K562 (cell line): ENCODE measurements at regions not wholly inside any gene's neighbourhood (a gene's known extent, or its start where the extent isn't known, plus 50 kb on each side); places are given as distances from the start of the nearest gene placed in this dataset.

Source experiments
- ATAC-seq: fragments of 200-7000 bp; cut with Tn5 transposase; 3 replicates; pipeline ENCODE4 v1.9.1; 2020; ENCODE audit warnings: moderate library complexity
- BruUV-seq: library from RNA; stranded (reverse); fragments of 400-500 nt; replicated peaks from 2 replicates; lab custom pipeline; 2021; lab: Mats Ljungman, UMichigan
- CTCF ChIA-PET: fragments of 300-600 bp; formaldehyde crosslinking; extraction: SDS; loops from one replicate; lab custom pipeline; 2021; ENCODE audit warnings: low intra/inter-chr PET ratio; lab: Yijun Ruan, JAX
- POLR2A ChIA-PET: fragments of 300-600, 350-650 bp; sonication (Branson Sonifier 250); formaldehyde crosslinking; extraction: SDS; loops from one replicate; lab custom pipeline; 2021; ENCODE audit warnings: antibody characterized with exemption, inconsistent platforms; lab: Yijun Ruan, JAX
- DNase-seq, 4 experiments: peaks; one replicate each; pipeline versions ENCODE4 v3.0.0 to v3.0.0-alpha.2; 2011 to 2018; ENCODE audit warnings: low spot score in 3 of 4, mixed read lengths in 3 of 4; ENCODE audit errors: extremely low read depth in 1 of 4
- FAIRE-seq: peaks from 2 replicates; lab custom pipeline; 2011; peaks lifted over from hg19 to GRCh38; lab: Jason Lieb, UNC
- H2AFZ ChIP-seq: 2 replicates; pipeline ENCODE4 v1.6.0; 2011; ENCODE audit warnings: low read depth, low read length, control low read depth, inconsistent platforms
- H3K27ac ChIP-seq: fragments of 200-600 bp; 3 replicates; pipeline ENCODE4 v1.8.0; 2011; ENCODE audit warnings: low read depth, mild to moderate bottlenecking, control low read depth, inconsistent platforms, low read length, moderate library complexity, mixed read lengths; ENCODE audit errors: extremely low read depth
- H3K27me3 ChIP-seq, 2 experiments: fragments of 300-600 bp in 1 of 2; 2 replicates in 1 of 2; 3 replicates in 1 of 2; pipeline versions ENCODE4 v1.6.0 to v1.8.0; 2011; ENCODE audit warnings: inconsistent platforms in 2 of 2, low read length in 2 of 2, mild to moderate bottlenecking in 1 of 2, mixed read lengths in 1 of 2, moderate library complexity in 1 of 2; ENCODE audit not compliant: control insufficient read depth in 2 of 2, insufficient read depth in 2 of 2
- H3K36me3 ChIP-seq: fragments of 300-600 bp; 3 replicates; pipeline ENCODE4 v1.8.0; 2011; ENCODE audit warnings: mild to moderate bottlenecking, low read length, inconsistent platforms; ENCODE audit not compliant: control insufficient read depth, insufficient read depth
- H3K4me1 ChIP-seq, 2 experiments: fragments of 200-600 bp in 1 of 2; replicated peaks in 1 of 2; 2 replicates in 1 of 2; 3 replicates in 1 of 2; pipeline versions ENCODE4 v1.5.1 to v1.8.0; 2011; ENCODE audit warnings: inconsistent platforms in 2 of 2, low read length in 2 of 2, mild to moderate bottlenecking in 1 of 2, mixed read lengths in 1 of 2, moderate library complexity in 1 of 2; ENCODE audit not compliant: control insufficient read depth in 2 of 2, insufficient read depth in 2 of 2
- H3K4me2 ChIP-seq: 2 replicates; pipeline ENCODE4 v1.6.1; 2011; ENCODE audit warnings: low read length, control low read depth, inconsistent platforms, mixed read lengths; ENCODE audit not compliant: insufficient read depth
- H3K4me3 ChIP-seq: fragments of 200-600 bp; sonication (generic), shearing (Covaris generic); 2 replicates; pipeline ENCODE4 v1.5.1; 2016; ENCODE audit warnings: control low read depth, inconsistent platforms
- H3K79me2 ChIP-seq: fragments of 200-600 bp; 3 replicates; pipeline ENCODE4 v1.8.0; 2011; ENCODE audit warnings: low read length, inconsistent platforms; ENCODE audit not compliant: control insufficient read depth, insufficient read depth
- H3K9ac ChIP-seq, 2 experiments: 2 replicates each; pipeline versions ENCODE4 v1.6.0 to v1.6.1; 2011; ENCODE audit warnings: low read depth in 2 of 2, low read length in 2 of 2, control low read depth in 1 of 2, inconsistent platforms in 1 of 2, mild to moderate bottlenecking in 1 of 2, mixed read lengths in 1 of 2; ENCODE audit not compliant: insufficient read depth in 1 of 2
- H3K9me1 ChIP-seq: one replicate; pipeline ENCODE4 v1.6.0; 2011; ENCODE audit warnings: inconsistent platforms, mild to moderate bottlenecking, low read length, moderate library complexity; ENCODE audit not compliant: control insufficient read depth, insufficient read depth
- H3K9me3 ChIP-seq: replicated peaks from 2 replicates; pipeline ENCODE4 v1.5.1; 2011; ENCODE audit warnings: low read depth, low read length, inconsistent platforms; ENCODE audit not compliant: control insufficient read depth, insufficient read depth
- H4K20me1 ChIP-seq: replicated peaks from 2 replicates; pipeline ENCODE4 v1.6.1; 2011; ENCODE audit warnings: low read length, inconsistent platforms, mixed read lengths; ENCODE audit not compliant: control insufficient read depth, insufficient read depth
- GABPA ChIP-seq: fragments of 200-800 bp; sonication (Bioruptor generic); conservative IDR thresholded peaks from 2 replicates; pipeline ENCODE4 v1.6.1; 2016; ENCODE audit warnings: low read depth, missing genetic modification characterization, missing compliant biosample characterization
- HNRNPK ChIP-seq: fragments of 200-400 bp; formaldehyde crosslinking; IDR thresholded peaks from one replicate; pipeline ENCODE4 v1.6.1; 2018; ENCODE audit warnings: mild to moderate bottlenecking, low read depth, low read length; ENCODE audit not compliant: poor library complexity, severe bottlenecking
- ILK ChIP-seq: fragments of 450-650 bp; IDR thresholded peaks from 2 replicates; pipeline ENCODE4 v1.6.1; 2016; ENCODE audit warnings: missing genetic modification characterization, low read depth, mild to moderate bottlenecking, missing compliant biosample characterization, moderate library complexity, borderline replicate concordance
- NCOA1 ChIP-seq: fragments of 450-650 bp; IDR thresholded peaks from 2 replicates; pipeline ENCODE4 v1.6.1; 2016; ENCODE audit warnings: low read depth
- ZNF134 ChIP-seq: fragments of 250-450 bp; sonication (Bioruptor Pico); conservative IDR thresholded peaks from 2 replicates; pipeline ENCODE4 v1.4.0; 2020
- WGBS: fragments of 100-300 bp; shearing (Covaris generic); methylation state at CpG from one replicate; pipeline ENCODE4 v1.1.6; 2016; ENCODE audit warnings: low coverage, mixed read lengths; ENCODE audit not compliant: insufficient coverage; ENCODE audit errors: missing lambda C conversion rate; 5-methylcytosine and 5-hydroxymethylcytosine counted together
- in situ Hi-C: fragments of 300-500 bp; cut with MboI; formaldehyde crosslinking; loops from 4 replicates; pipeline ENCODE4 v1.15.0; 2018; ENCODE audit warnings: inconsistent platforms, mixed read lengths
- intact Hi-C: fragments of 100-400 bp; cut with micrococcal nuclease; formaldehyde crosslinking; loops from 2 replicates; pipeline ENCODE4 v1.14.2; 2022
- TF ChIP-seq, protein P1 (sequence below): IDR thresholded peaks from 2 replicates; pipeline ENCODE4 v1.6.1; 2011; ENCODE audit not compliant: insufficient read length; ENCODE audit errors: extremely low read depth

DNA sequence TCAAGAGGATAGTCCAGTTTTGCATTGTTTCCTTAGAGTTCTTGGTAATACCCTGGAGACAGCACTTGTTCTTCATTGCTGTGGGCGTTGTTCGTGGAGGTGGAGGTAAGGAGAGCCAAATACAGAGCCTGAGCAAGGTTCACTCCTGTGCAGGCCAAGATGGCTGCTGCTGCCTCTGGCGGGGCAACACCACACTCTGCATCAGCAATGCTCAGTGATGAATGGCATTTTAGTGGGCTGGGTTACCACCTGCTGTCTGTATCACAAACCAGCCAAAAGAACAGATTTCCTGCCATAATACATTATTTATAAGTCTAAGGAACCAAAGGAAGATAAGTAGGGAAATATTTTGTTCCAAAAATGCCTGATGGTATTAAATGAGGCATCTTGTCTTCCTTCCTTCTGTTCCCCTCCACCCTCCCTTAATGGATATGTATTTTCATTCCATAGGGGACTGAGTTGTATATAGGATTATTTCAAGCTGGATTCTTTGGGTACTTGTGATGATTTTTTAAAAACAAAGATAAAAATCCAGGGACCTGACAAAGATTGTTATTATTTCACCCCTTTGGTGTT is 61.6 kb upstream of the LIMCH1 start:
- H3K4me2 ChIP-seq: no peak overlapping the region
- FAIRE-seq: no peak
- 0% methylated on average over 3 of the region's 3 CpGs for WGBS

More for the DNA sequence above, 61.6 kb upstream of the LIMCH1 start:
- ATAC-seq: no peak
- Histone ChIP-seq H3K27me3 (no peaks in the 10 kb centered on the region), H3K36me3 (no peaks in the 10 kb centered on the region), H3K79me2 (no peaks in the 10 kb centered on the region), H3K4me1 (no peaks in the 10 kb centered on the region), H3K9me3 (no peaks in the 10 kb centered on the region), H3K9me1 (no peaks in the 10 kb centered on the region), H3K4me3 (no peak overlapping the region), H3K27ac (no peak overlapping the region), H3K9ac (no peak overlapping the region), H2AFZ (no peak overlapping the region), H4K20me1 (no peaks in the 10 kb centered on the region)
- CTCF ChIA-PET: no interaction called here
- BruUV-seq: no TSS peak
- intact Hi-C loops (no loop called here), in situ Hi-C loops (no loop called here)
- POLR2A ChIA-PET: interaction anchor here (0.7 kb wide), 1 partner anchor 212 kb away, joined by 3 read pairs; no protein-coding TSS in a partner anchor
- no peak for TF ChIP-seq GABPA (tag)
- TF ChIP-seq NCOA1: no peak
- TF ChIP-seq ILK (tag): no peak
- TF ChIP-seq, protein P1, sequence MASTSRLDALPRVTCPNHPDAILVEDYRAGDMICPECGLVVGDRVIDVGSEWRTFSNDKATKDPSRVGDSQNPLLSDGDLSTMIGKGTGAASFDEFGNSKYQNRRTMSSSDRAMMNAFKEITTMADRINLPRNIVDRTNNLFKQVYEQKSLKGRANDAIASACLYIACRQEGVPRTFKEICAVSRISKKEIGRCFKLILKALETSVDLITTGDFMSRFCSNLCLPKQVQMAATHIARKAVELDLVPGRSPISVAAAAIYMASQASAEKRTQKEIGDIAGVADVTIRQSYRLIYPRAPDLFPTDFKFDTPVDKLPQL: no peak
- peak; percentile 68 for TF ChIP-seq ZNF134
- no peak for TF ChIP-seq HNRNPK
- no peak for DNase-seq
